Liver (tissue), 8 donors: ENCODE measurements at regions not wholly inside any gene's neighbourhood (a gene's known extent, or its start where the extent isn't known, plus 50 kb on each side); places are given as distances from the start of the nearest gene placed in this dataset.

Experiments
- DNase-seq: peaks from one replicate; pipeline ENCODE4 v3.0.0-alpha.2; 2017; ENCODE audit warnings: low spot score
- H3K27ac ChIP-seq, 2 donors: one replicate each; pipeline ENCODE4 v1.7.0; 2013; ENCODE audit warnings: inconsistent platforms in 2 of 2, low read length in 2 of 2, control low read depth in 1 of 2, low read depth in 1 of 2, mild to moderate bottlenecking in 1 of 2
- H3K27me3 ChIP-seq, 4 donors: one replicate each; pipeline versions ENCODE4 v1.6.1 to v1.7.0; 2013; ENCODE audit warnings: low read length in 3 of 4, inconsistent platforms in 1 of 4, mild to moderate bottlenecking in 1 of 4, moderate library complexity in 1 of 4; ENCODE audit not compliant: control insufficient read depth in 4 of 4, insufficient read depth in 4 of 4
- H3K36me3 ChIP-seq, 4 donors: one replicate each; pipeline versions ENCODE4 v1.6.1 to v1.7.0; 2013; ENCODE audit warnings: low read length in 3 of 4, mild to moderate bottlenecking in 3 of 4, low read depth in 1 of 4, moderate library complexity in 1 of 4; ENCODE audit not compliant: control insufficient read depth in 4 of 4, insufficient read depth in 3 of 4
- H3K4me1 ChIP-seq, 4 donors: one replicate each; pipeline versions ENCODE4 v1.6.1 to v1.7.0; 2013; ENCODE audit warnings: low read length in 3 of 4, mild to moderate bottlenecking in 3 of 4, moderate library complexity in 1 of 4; ENCODE audit not compliant: control insufficient read depth in 4 of 4, insufficient read depth in 4 of 4
- H3K4me3 ChIP-seq, 3 donors: one replicate each; pipeline versions ENCODE4 v1.6.1 to v1.7.0; 2013; ENCODE audit warnings: low read length in 3 of 3, control low read depth in 1 of 3, low read depth in 1 of 3, mild to moderate bottlenecking in 1 of 3
- H3K9ac ChIP-seq, 2 donors: one replicate each; pipeline ENCODE4 v1.7.0; 2013; ENCODE audit warnings: low read length in 2 of 2, mild to moderate bottlenecking in 2 of 2, moderate library complexity in 2 of 2, control low read depth in 1 of 2, low read depth in 1 of 2
- H3K9me3 ChIP-seq, 4 donors: one replicate each; pipeline versions ENCODE4 v1.6.1 to v1.7.0; 2013; ENCODE audit warnings: low read length in 3 of 4; ENCODE audit not compliant: control insufficient read depth in 4 of 4
- EGR1 ChIP-seq, 2 donors: IDR thresholded peaks; 2 replicates each; pipeline ENCODE4 v1.6.1; 2016 to 2018; ENCODE audit warnings: antibody characterized with exemption in 2 of 2, low read depth in 2 of 2
- FOXA1 ChIP-seq: IDR thresholded peaks from 2 replicates; pipeline ENCODE4 v1.6.1; 2016; ENCODE audit warnings: antibody characterized with exemption
- FOXA2 ChIP-seq: IDR thresholded peaks from 2 replicates; pipeline ENCODE4 v1.6.1; 2016; ENCODE audit warnings: antibody characterized with exemption
- GABPA ChIP-seq, 2 donors: IDR thresholded peaks in 1 of 2; conservative IDR thresholded peaks in 1 of 2; 2 replicates each; pipeline ENCODE4 v1.6.1; 2016; ENCODE audit warnings: antibody characterized with exemption in 2 of 2, mild to moderate bottlenecking in 1 of 2, moderate library complexity in 1 of 2
- HNF4A ChIP-seq, 2 donors: conservative IDR thresholded peaks; 2 replicates each; pipeline ENCODE4 v1.6.1; 2016; ENCODE audit warnings: antibody characterized with exemption in 2 of 2, mild to moderate bottlenecking in 2 of 2
- HNF4G ChIP-seq: IDR thresholded peaks from 2 replicates; pipeline ENCODE4 v1.6.1; 2016; ENCODE audit warnings: antibody characterized with exemption
- JUND ChIP-seq, 2 donors: IDR thresholded peaks; 2 replicates each; pipeline ENCODE4 v1.6.1; 2016; ENCODE audit warnings: antibody characterized with exemption in 2 of 2
- NR2F2 ChIP-seq: IDR thresholded peaks from 2 replicates; pipeline ENCODE4 v1.6.1; 2016; ENCODE audit warnings: antibody characterized with exemption
- RAD21 ChIP-seq, 2 donors: IDR thresholded peaks; 2 replicates each; pipeline ENCODE4 v1.6.1; 2016; ENCODE audit warnings: antibody characterized with exemption in 2 of 2, mild to moderate bottlenecking in 2 of 2
- SP1 ChIP-seq: IDR thresholded peaks from 2 replicates; pipeline ENCODE4 v1.6.1; 2018; ENCODE audit warnings: antibody characterized with exemption, mild to moderate bottlenecking
- TAF1 ChIP-seq: conservative IDR thresholded peaks from 2 replicates; pipeline ENCODE4 v1.6.1; 2016; ENCODE audit warnings: antibody characterized with exemption, mild to moderate bottlenecking
- YY1 ChIP-seq: IDR thresholded peaks from 2 replicates; pipeline ENCODE4 v1.6.1; 2016; ENCODE audit warnings: antibody characterized with exemption, mild to moderate bottlenecking
- WGBS: extraction: QIAGEN DNeasy Blood & Tissue Kit; methylation state at CpG from one replicate; pipeline ENCODE4 v1.1.7; 2013; 5-methylcytosine and 5-hydroxymethylcytosine counted together
- TF ChIP-seq, protein P1 (sequence below): IDR thresholded peaks from 2 replicates; pipeline ENCODE4 v1.6.1; 2016; ENCODE audit warnings: antibody characterized with exemption
- TF ChIP-seq, protein P2 (sequence below): IDR thresholded peaks from 2 replicates; pipeline ENCODE4 v1.6.1; 2016; ENCODE audit warnings: antibody characterized with exemption
- TF ChIP-seq, protein P3 (sequence below): IDR thresholded peaks from 2 replicates; pipeline ENCODE4 v1.6.1; 2016; ENCODE audit warnings: antibody characterized with exemption
- TF ChIP-seq, protein P4 (sequence below): IDR thresholded peaks from 2 replicates; pipeline ENCODE4 v1.6.1; 2016; ENCODE audit warnings: antibody characterized with exemption, mild to moderate bottlenecking
- TF ChIP-seq, protein P5 (sequence below): fragments of 150-350 bp; IDR thresholded peaks from 2 replicates; pipeline ENCODE4 v1.5.1; 2017; ENCODE audit warnings: improper control_type of control experiment, low read depth, low read length; ENCODE audit not compliant: missing input control
- donor health status: healthy.
- donor health status: healthy.
- donor health status: healthy.
- donor health status: healthy.
- donor health status: healthy.

DNA sequence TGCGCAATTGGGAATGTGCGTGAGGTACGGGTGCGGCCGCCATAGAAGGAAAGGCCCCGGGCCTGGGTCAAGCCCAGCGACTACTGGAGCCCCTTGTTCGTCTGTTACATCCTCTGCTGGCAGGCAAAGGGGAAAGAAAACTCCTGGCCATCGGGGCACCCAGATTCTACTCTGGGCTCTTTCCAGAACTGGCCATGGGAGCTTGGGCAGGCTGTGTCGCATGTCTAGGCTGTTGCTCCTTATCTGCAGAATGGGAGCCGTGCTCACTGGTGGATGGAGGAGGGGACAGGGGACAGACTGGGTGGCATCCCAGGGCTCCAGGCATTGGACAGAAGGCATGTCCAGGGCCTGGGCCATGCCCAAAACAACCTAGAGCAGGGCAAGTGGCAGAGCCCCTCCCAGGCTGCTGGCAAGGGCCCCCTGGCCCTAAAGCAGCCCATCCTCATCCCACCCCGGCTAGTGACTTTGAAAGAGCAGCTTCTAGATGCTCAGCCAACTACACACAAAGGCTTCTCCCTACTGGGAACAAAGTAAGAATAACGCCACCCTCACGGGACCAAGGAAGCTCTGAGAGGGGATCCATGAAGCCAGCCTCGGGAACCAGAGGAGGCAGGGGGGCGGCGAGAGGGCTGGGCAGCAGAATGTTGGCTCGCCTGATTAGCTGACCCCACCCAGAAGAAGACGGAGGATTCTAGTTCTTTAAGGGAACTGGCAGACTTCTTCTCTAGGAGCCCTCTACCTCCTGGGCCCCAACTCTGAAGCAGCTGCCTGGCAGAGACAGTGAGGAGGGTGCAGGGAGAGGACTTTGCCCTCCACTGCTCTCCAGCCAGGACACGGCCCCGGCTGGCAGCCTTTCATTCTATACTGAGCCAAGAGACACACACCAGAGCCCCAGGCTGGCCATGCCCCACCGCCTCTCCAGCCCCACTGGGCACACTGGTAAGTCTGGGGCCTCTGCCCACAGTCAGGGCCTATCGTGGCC is 96.8 kb downstream of the SINHCAF start (continued):
- TF ChIP-seq, protein P1, sequence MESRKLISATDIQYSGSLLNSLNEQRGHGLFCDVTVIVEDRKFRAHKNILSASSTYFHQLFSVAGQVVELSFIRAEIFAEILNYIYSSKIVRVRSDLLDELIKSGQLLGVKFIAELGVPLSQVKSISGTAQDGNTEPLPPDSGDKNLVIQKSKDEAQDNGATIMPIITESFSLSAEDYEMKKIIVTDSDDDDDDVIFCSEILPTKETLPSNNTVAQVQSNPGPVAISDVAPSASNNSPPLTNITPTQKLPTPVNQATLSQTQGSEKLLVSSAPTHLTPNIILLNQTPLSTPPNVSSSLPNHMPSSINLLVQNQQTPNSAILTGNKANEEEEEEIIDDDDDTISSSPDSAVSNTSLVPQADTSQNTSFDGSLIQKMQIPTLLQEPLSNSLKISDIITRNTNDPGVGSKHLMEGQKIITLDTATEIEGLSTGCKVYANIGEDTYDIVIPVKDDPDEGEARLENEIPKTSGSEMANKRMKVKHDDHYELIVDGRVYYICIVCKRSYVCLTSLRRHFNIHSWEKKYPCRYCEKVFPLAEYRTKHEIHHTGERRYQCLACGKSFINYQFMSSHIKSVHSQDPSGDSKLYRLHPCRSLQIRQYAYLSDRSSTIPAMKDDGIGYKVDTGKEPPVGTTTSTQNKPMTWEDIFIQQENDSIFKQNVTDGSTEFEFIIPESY = no peak
- TF ChIP-seq YY1 = peak; percentile 38
- no peak for TF ChIP-seq FOXA2
- TF ChIP-seq EGR1 (IDR thresholded peaks at IDR 0.05; ENCODE audit: low read depth in 2 of 2) = no peak

DNA sequence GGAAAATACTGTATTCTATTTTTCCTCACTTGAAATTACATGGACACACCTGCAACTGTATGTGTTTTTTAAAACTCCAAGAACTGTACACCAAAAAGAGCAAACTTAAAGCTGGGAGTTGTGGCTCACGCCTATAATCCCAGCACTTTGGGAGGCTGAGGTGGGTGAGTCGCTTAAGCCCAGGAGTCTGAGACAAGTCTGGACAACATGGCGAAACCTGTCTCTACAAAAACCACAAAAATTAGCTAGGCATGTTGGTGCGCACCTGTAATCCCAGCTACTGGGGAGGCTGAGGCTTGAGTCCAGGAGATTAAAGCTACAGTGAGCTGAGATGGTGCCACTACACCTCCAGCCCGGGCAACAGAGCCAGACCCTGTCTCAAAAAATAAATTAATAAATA is 95.9 kb downstream of the SINHCAF start:
- DNase-seq = no peak

More for the DNA sequence above, 95.9 kb downstream of the SINHCAF start:
- Histone ChIP-seq H3K4me3 (no peak overlapping the region), H3K27ac (peak overlapping the region in 1 of 2 donors; percentile 47), H3K4me1 (peaks cover 3 to 14% (median 10%) of the 10 kb centered on the region in 4 donors), H3K36me3 (no peaks in the 10 kb centered on the region), H3K9me3 (no peaks in the 10 kb centered on the region), H3K27me3 (no peaks in the 10 kb centered on the region), H3K9ac (no peak overlapping the region)
- 95% methylated on average over 5 of the region's 5 CpGs for WGBS
- TF ChIP-seq EGR1 (IDR thresholded peaks at IDR 0.05; ENCODE audit: low read depth in 2 of 2) (no peak), FOXA1 (no peak), JUND (IDR thresholded peaks at IDR 0.05) (no peak), HNF4G (no peak), FOXA2 (no peak), RAD21 (IDR thresholded peaks at IDR 0.05) (no peak), HNF4A (conservative IDR thresholded peaks at IDR 0.05) (no peak), YY1 (no peak), TAF1 (no peak), NR2F2 (no peak), GABPA (IDR thresholded peaks at IDR 0.05 in 1 of 2, conservative IDR thresholded peaks at IDR 0.05 in 1 of 2) (no peak), SP1 (no peak)
- TF ChIP-seq, protein P1 = no peak
- TF ChIP-seq, protein P2, sequence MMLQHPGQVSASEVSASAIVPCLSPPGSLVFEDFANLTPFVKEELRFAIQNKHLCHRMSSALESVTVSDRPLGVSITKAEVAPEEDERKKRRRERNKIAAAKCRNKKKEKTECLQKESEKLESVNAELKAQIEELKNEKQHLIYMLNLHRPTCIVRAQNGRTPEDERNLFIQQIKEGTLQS = no peak
- TF ChIP-seq, protein P3, sequence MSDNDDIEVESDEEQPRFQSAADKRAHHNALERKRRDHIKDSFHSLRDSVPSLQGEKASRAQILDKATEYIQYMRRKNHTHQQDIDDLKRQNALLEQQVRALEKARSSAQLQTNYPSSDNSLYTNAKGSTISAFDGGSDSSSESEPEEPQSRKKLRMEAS = no peak
- TF ChIP-seq, protein P4, sequence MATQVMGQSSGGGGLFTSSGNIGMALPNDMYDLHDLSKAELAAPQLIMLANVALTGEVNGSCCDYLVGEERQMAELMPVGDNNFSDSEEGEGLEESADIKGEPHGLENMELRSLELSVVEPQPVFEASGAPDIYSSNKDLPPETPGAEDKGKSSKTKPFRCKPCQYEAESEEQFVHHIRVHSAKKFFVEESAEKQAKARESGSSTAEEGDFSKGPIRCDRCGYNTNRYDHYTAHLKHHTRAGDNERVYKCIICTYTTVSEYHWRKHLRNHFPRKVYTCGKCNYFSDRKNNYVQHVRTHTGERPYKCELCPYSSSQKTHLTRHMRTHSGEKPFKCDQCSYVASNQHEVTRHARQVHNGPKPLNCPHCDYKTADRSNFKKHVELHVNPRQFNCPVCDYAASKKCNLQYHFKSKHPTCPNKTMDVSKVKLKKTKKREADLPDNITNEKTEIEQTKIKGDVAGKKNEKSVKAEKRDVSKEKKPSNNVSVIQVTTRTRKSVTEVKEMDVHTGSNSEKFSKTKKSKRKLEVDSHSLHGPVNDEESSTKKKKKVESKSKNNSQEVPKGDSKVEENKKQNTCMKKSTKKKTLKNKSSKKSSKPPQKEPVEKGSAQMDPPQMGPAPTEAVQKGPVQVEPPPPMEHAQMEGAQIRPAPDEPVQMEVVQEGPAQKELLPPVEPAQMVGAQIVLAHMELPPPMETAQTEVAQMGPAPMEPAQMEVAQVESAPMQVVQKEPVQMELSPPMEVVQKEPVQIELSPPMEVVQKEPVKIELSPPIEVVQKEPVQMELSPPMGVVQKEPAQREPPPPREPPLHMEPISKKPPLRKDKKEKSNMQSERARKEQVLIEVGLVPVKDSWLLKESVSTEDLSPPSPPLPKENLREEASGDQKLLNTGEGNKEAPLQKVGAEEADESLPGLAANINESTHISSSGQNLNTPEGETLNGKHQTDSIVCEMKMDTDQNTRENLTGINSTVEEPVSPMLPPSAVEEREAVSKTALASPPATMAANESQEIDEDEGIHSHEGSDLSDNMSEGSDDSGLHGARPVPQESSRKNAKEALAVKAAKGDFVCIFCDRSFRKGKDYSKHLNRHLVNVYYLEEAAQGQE = no peak
- TF ChIP-seq, protein P5, sequence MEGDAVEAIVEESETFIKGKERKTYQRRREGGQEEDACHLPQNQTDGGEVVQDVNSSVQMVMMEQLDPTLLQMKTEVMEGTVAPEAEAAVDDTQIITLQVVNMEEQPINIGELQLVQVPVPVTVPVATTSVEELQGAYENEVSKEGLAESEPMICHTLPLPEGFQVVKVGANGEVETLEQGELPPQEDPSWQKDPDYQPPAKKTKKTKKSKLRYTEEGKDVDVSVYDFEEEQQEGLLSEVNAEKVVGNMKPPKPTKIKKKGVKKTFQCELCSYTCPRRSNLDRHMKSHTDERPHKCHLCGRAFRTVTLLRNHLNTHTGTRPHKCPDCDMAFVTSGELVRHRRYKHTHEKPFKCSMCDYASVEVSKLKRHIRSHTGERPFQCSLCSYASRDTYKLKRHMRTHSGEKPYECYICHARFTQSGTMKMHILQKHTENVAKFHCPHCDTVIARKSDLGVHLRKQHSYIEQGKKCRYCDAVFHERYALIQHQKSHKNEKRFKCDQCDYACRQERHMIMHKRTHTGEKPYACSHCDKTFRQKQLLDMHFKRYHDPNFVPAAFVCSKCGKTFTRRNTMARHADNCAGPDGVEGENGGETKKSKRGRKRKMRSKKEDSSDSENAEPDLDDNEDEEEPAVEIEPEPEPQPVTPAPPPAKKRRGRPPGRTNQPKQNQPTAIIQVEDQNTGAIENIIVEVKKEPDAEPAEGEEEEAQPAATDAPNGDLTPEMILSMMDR = no peak
